ENCODE measurements at regions not wholly inside any gene's neighbourhood (a gene's known extent, or its start where the extent isn't known, plus 50 kb on each side); places are given as distances from the start of the nearest gene placed in this dataset.
A peak's percentile ranks its signal among the peaks of the same experiment; 100 is the strongest.

- no peak for DNase-seq
- POLR2A ChIA-PET: interaction anchor here (0.5 to 1.1 kb wide), 2 partner anchors 21 to 434 kb away, joined by 3 read pairs; no protein-coding TSS in a partner anchor
- peaks cover 44% of the 10 kb centered on the region for H3K4me1 Mint-ChIP-seq
- H3K27ac Mint-ChIP-seq: peak overlapping the region; percentile 39
- ATAC-seq (ENCODE audit: low read depth): no peak
- H3K36me3 Mint-ChIP-seq: peaks cover 21% of the 10 kb centered on the region
- H3K27me3 Mint-ChIP-seq: no peaks in the 10 kb centered on the region
- no peaks in the 10 kb centered on the region for H3K9me3 Mint-ChIP-seq
- no peak overlapping the region for H3K4me3 Mint-ChIP-seq
These were observed 104.9 kb downstream of the FAM76B start for GRCh38 chr11:95684701-95685100.

GRCh38 chr11:95684170-95684569 lies 105.4 kb downstream of the FAM76B start:
- Mint-ChIP-seq H3K9me3 (no peaks in the 10 kb centered on the region), H3K27me3 (no peaks in the 10 kb centered on the region), H3K36me3 (peaks cover 23% of the 10 kb centered on the region), H3K27ac (no peak overlapping the region), H3K4me3 (no peak overlapping the region), H3K4me1 (peaks cover 45% of the 10 kb centered on the region)
- ATAC-seq (ENCODE audit: low read depth) (no peak), DNase-seq (no peak)
- POLR2A ChIA-PET: interaction anchor here (1.1 kb wide), 1 partner anchor 21 kb away, joined by 3 read pairs; no protein-coding TSS in a partner anchor

DNA sequence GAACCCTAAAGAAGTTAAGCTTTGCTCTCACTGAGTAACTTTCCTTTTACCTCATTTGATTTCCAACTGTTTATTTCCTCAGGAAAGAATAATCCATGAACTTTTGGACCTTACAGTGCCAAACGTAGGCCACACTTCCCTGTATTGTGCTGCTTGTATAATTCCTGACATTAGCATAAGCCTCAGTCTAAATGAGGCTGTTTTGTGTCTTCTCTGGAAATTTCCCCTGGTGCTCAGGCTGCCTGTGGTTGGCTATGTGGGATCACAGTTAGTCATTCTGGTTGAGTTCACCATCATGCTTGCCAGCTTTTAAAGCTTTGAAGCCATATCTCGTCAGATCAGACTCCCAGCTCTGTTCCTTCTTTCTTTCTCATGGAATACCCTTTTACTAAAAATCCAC lies 107.0 kb downstream of the FAM76B start:
- H3K9me3 Mint-ChIP-seq: no peaks in the 10 kb centered on the region
- peaks cover 44% of the 10 kb centered on the region for H3K4me1 Mint-ChIP-seq
- ATAC-seq (ENCODE audit: low read depth): peak; percentile 16

DNA sequence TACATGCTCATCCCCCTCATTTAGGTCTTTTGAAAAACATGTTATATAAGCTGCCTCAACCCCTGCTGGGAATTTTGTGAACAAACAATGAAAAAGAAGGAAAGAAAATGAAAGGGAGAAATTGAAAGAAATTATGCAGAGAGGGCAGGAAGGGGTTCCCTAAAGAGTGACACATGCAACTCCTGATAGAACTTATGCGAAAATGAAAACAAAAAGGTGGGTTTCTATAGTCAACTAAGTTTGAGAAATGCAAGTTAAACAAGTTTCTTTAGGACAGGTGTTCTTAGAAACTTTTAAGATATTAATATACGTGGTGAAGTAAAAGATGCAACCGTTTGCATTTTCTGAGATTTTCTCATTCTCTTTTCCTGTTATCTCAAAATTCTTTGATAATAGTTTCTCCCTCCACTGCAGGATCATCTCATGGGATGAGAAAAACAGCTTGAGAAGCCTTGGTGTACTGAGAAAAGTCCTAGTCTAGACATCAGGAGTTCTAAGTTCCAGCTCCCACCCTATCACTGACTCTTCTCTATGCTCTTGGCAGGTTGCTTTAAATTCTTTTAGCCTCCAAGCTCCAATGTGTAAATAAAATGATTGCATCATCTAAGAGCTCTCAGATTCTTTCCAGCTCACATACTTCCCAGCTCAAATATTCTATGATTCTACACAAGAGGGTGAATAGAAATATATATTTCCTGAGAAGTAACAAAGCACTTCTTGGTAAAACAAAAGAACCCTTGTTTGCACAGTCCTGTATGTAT lies 109.2 kb downstream of the FAM76B start:
- POLR2A ChIA-PET: interaction anchor here (1.0 to 2.8 kb wide), 5 partner anchors 14 to 341 kb away, joined by 3 to 17 read pairs (median 4); partner anchors contain the start of genes CEP57 and FAM76B
- Mint-ChIP-seq H3K27me3 (no peaks in the 10 kb centered on the region), H3K4me3 (peak overlapping the region; percentile 64), H3K36me3 (peaks cover 29% of the 10 kb centered on the region), H3K4me1 (peaks cover 45% of the 10 kb centered on the region), H3K27ac (peak overlapping the region; percentile 90), H3K9me3 (peaks cover 4% of the 10 kb centered on the region)
- ATAC-seq (ENCODE audit: low read depth) (peak; percentile 15), DNase-seq (no peak)

More for the DNA sequence above, 107.0 kb downstream of the FAM76B start:
- Mint-ChIP-seq H3K27ac (peak overlapping the region; percentile 1), H3K36me3 (peaks cover 27% of the 10 kb centered on the region), H3K27me3 (no peaks in the 10 kb centered on the region), H3K4me3 (peak overlapping the region; percentile 1)
- DNase-seq: no peak
- POLR2A ChIA-PET: interaction anchor here (1.0 kb wide), 1 partner anchor 10 kb away, joined by 3 read pairs; no protein-coding TSS in a partner anchor

DNA sequence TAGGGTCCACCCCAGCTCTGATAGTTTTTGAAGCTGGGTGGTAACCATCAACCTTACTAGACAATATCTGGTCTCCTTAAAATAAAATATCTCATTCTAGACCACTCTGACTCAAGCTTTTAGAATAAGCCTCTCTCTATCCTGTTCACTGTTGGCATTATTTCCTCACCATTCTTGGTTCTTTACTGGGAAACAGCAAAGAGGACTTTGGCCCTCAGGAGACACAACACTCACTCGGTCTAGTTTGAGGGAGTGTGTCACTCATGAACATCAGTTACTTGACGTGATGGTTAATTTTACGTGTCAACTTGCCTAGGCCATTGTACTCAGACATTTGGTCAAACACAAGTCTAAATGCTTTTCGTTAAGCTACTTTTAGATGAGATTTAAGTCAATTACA lies 110.6 kb downstream of the FAM76B start:
- peaks cover 48% of the 10 kb centered on the region for H3K4me1 Mint-ChIP-seq
- peaks cover 4% of the 10 kb centered on the region for H3K9me3 Mint-ChIP-seq
- H3K27ac Mint-ChIP-seq: peak overlapping the region; percentile 9
- no peaks in the 10 kb centered on the region for H3K27me3 Mint-ChIP-seq
- DNase-seq: no peak
- ATAC-seq (ENCODE audit: low read depth): no peak
- H3K36me3 Mint-ChIP-seq: peaks cover 28% of the 10 kb centered on the region
- H3K4me3 Mint-ChIP-seq: no peak overlapping the region
- POLR2A ChIA-PET: interaction anchor here (2.8 kb wide), 1 partner anchor 21 kb away, joined by 17 read pairs; no protein-coding TSS in a partner anchor

- H3K9me3 Mint-ChIP-seq: peaks cover 4% of the 10 kb centered on the region
- peaks cover 31% of the 10 kb centered on the region for H3K4me1 Mint-ChIP-seq
- H3K27ac Mint-ChIP-seq: no peak overlapping the region
- H3K36me3 Mint-ChIP-seq: peaks cover 23% of the 10 kb centered on the region
- POLR2A ChIA-PET: no interaction called here
- no peak for DNase-seq
- H3K27me3 Mint-ChIP-seq: no peaks in the 10 kb centered on the region
- no peak for ATAC-seq (ENCODE audit: low read depth)
- H3K4me3 Mint-ChIP-seq: no peak overlapping the region
These were observed 113.3 kb downstream of the FAM76B start for GRCh38 chr11:95676308-95676707.

GRCh38 chr11:95675585-95675984 lies 114.0 kb downstream of the FAM76B start:
- Mint-ChIP-seq H3K4me1 (peaks cover 24% of the 10 kb centered on the region), H3K27ac (no peak overlapping the region), H3K4me3 (no peak overlapping the region), H3K9me3 (peaks cover 4% of the 10 kb centered on the region), H3K27me3 (no peaks in the 10 kb centered on the region), H3K36me3 (peaks cover 26% of the 10 kb centered on the region)
- POLR2A ChIA-PET: no interaction called here
- ATAC-seq (ENCODE audit: low read depth) (no peak), DNase-seq (no peak)

GRCh38 chr11:95674657-95675358 lies 114.8 kb downstream of the FAM76B start:
- Mint-ChIP-seq H3K4me3 (no peak overlapping the region), H3K27me3 (no peaks in the 10 kb centered on the region), H3K9me3 (peaks cover 5% of the 10 kb centered on the region), H3K27ac (peak overlapping the region; percentile 53), H3K4me1 (peaks cover 18% of the 10 kb centered on the region), H3K36me3 (peaks cover 31% of the 10 kb centered on the region)
- DNase-seq (no peak), ATAC-seq (ENCODE audit: low read depth) (peak; percentile 56)
- POLR2A ChIA-PET: no interaction called here

- ATAC-seq (ENCODE audit: low read depth): no peak
- Mint-ChIP-seq H3K36me3 (peaks cover 19% of the 10 kb centered on the region), H3K4me1 (peaks cover 16% of the 10 kb centered on the region), H3K4me3 (no peak overlapping the region), H3K27me3 (no peaks in the 10 kb centered on the region), H3K27ac (no peak overlapping the region), H3K9me3 (peaks cover 11% of the 10 kb centered on the region)
- DNase-seq: no peak
- POLR2A ChIA-PET: interaction anchor here (1.9 kb wide), 1 partner anchor 440 kb away, joined by 6 read pairs; no protein-coding TSS in a partner anchor
These were observed 117.8 kb downstream of the FAM76B start for GRCh38 chr11:95671768-95672167.

- H3K27me3 Mint-ChIP-seq: no peaks in the 10 kb centered on the region
- no peak overlapping the region for H3K4me3 Mint-ChIP-seq
- peaks cover 12% of the 10 kb centered on the region for H3K9me3 Mint-ChIP-seq
- H3K27ac Mint-ChIP-seq: no peak overlapping the region
- ATAC-seq (ENCODE audit: low read depth): no peak
- peaks cover 20% of the 10 kb centered on the region for H3K36me3 Mint-ChIP-seq
- no peak for DNase-seq
- POLR2A ChIA-PET: no interaction called here
- H3K4me1 Mint-ChIP-seq: peaks cover 3% of the 10 kb centered on the region
These were observed 121.5 kb downstream of the FAM76B start for GRCh38 chr11:95668131-95668530.

- DNase-seq (no peak), ATAC-seq (ENCODE audit: low read depth) (no peak)
- Mint-ChIP-seq H3K4me1 (peaks cover 21% of the 10 kb centered on the region), H3K27ac (peak overlapping the region; percentile 13), H3K36me3 (peaks cover 24% of the 10 kb centered on the region), H3K4me3 (no peak overlapping the region), H3K9me3 (peaks cover 8% of the 10 kb centered on the region), H3K27me3 (peaks cover 4% of the 10 kb centered on the region)
- POLR2A ChIA-PET: no interaction called here
These were observed 128.4 kb downstream of the FAM76B start for GRCh38 chr11:95661162-95661561.

GRCh38 chr11:95660038-95660437 lies 129.5 kb downstream of the FAM76B start:
- POLR2A ChIA-PET: no interaction called here
- Mint-ChIP-seq H3K36me3 (peaks cover 16% of the 10 kb centered on the region), H3K9me3 (peaks cover 5% of the 10 kb centered on the region), H3K27ac (peak overlapping the region; percentile 22), H3K27me3 (peaks cover 4% of the 10 kb centered on the region), H3K4me3 (peak overlapping the region; percentile 11), H3K4me1 (peaks cover 21% of the 10 kb centered on the region)
- DNase-seq: no peak
- peak; percentile 73 for ATAC-seq (ENCODE audit: low read depth)

- no peak for DNase-seq
- peaks cover 5% of the 10 kb centered on the region for H3K9me3 Mint-ChIP-seq
These were observed 130.5 kb downstream of the FAM76B start for GRCh38 chr11:95659088-95659487.

More at GRCh38 chr11:95659088-95659487, 130.5 kb downstream of the FAM76B start:
- ATAC-seq (ENCODE audit: low read depth): no peak
- peaks cover 17% of the 10 kb centered on the region for H3K36me3 Mint-ChIP-seq
- no peak overlapping the region for H3K4me3 Mint-ChIP-seq
- H3K4me1 Mint-ChIP-seq: peaks cover 21% of the 10 kb centered on the region
- POLR2A ChIA-PET: no interaction called here
- H3K27ac Mint-ChIP-seq: no peak overlapping the region
- peaks cover 4% of the 10 kb centered on the region for H3K27me3 Mint-ChIP-seq
